Stomach (tissue), 8 donors: ENCODE measurements at regions not wholly inside any gene's neighbourhood (a gene's known extent, or its start where the extent isn't known, plus 50 kb on each side); places are given as distances from the start of the nearest gene placed in this dataset.
A peak's percentile ranks its signal among the peaks of the same experiment; 100 is the strongest.

Experiments used
- DNase-seq, 2 donors: peaks; one replicate each; pipeline versions ENCODE4 v3.0.0 to v3.0.0-alpha.2; 2013 to 2019
- H3K27ac ChIP-seq, 5 donors: fragments of 200-600 bp in 4 of 5; sonication (generic) in 4 of 5; one replicate each; pipeline ENCODE4 v1.5.1; 2013 to 2019; ENCODE audit warnings: mild to moderate bottlenecking in 1 of 5, moderate library complexity in 1 of 5
- H3K27me3 ChIP-seq, 3 donors: fragments of 200-600 bp; sonication (generic); one replicate each; pipeline ENCODE4 v1.5.1; 2017 to 2019; ENCODE audit warnings: mixed run types in 1 of 3
- H3K36me3 ChIP-seq, 4 donors: fragments of 200-600 bp; sonication (generic); 1 replicate in 3 of 4; 2 replicates in 1 of 4; pipeline ENCODE4 v1.5.1; 2016 to 2019
- H3K4me1 ChIP-seq, 4 donors: fragments of 200-600 bp; sonication (generic); one replicate each; pipeline ENCODE4 v1.5.1; 2016 to 2019
- H3K4me3 ChIP-seq, 4 donors: fragments of 200-600 bp; sonication (generic) in 3 of 4; one replicate each; pipeline ENCODE4 v1.5.1; 2016 to 2019; ENCODE audit warnings: mild to moderate bottlenecking in 1 of 4
- H3K9me3 ChIP-seq, 4 donors: fragments of 200-600 bp; sonication (generic); one replicate each; pipeline ENCODE4 v1.5.1; 2016 to 2019
- EP300 ChIP-seq: sonication (generic); formaldehyde crosslinking; IDR thresholded peaks from one replicate; pipeline ENCODE4 v1.6.1; 2017; ENCODE audit warnings: antibody characterized with exemption
- POLR2A ChIP-seq, 4 donors: fragments of 450-650 bp; IDR thresholded peaks; one replicate each; pipeline ENCODE4 v1.6.1; 2016; ENCODE audit warnings: antibody characterized with exemption in 4 of 4, control low read depth in 2 of 4, mild to moderate bottlenecking in 1 of 4, moderate library complexity in 1 of 4
- POLR2AphosphoS5 ChIP-seq, 3 donors: sonication (generic); formaldehyde crosslinking; IDR thresholded peaks; one replicate each; pipeline ENCODE4 v1.6.1; 2016; ENCODE audit warnings: antibody characterized with exemption in 3 of 3
- WGBS, 5 donors: extraction: QIAGEN DNeasy Blood & Tissue Kit in 3 of 5; methylation state at CpG; one replicate each; pipeline versions ENCODE4 v1.1.5 to v1.1.7; 2013 to 2018; 5-methylcytosine and 5-hydroxymethylcytosine counted together
- intact Hi-C: fragments of 100-400 bp; cut with DNase I; formaldehyde crosslinking; loops from one replicate; pipeline ENCODE4 v1.15.1; 2023; ENCODE audit warnings: low total_unique reads
- TF ChIP-seq, protein P1 (sequence below), 7 experiments: fragments of 450-650 bp in 4 of 7; fragments of 200-600 bp in 3 of 7; sonication (generic) in 3 of 7; IDR thresholded peaks; one replicate each; pipeline ENCODE4 v1.5.1; 2016 to 2019; ENCODE audit warnings: antibody characterized with exemption in 7 of 7, control low read depth in 2 of 7, mild to moderate bottlenecking in 1 of 7
- donor health status: healthy with polysubstance abuse.
- donor health status: Bipolar disorder and iron deficiency.
- donor health status: healthy.

GRCh38 chr2:142827170-142827569 lies 50.3 kb upstream of the KYNU start:
- intact Hi-C loops = no loop called here
- TF ChIP-seq POLR2AphosphoS5 (IDR thresholded peaks at IDR 0.05) = no peak
- H3K27ac ChIP-seq = no peak overlapping the region
- no peaks in the 10 kb centered on the region for H3K27me3 ChIP-seq
- no peak overlapping the region for H3K4me3 ChIP-seq
- H3K4me1 ChIP-seq = no peaks in the 10 kb centered on the region
- no peak for DNase-seq
- no peaks in the 10 kb centered on the region for H3K9me3 ChIP-seq
- WGBS, 5 donors = 95 to 99% (median 96%) methylated on average over 9 of the region's 9 CpGs
- H3K36me3 ChIP-seq = no peaks in the 10 kb centered on the region

DNA sequence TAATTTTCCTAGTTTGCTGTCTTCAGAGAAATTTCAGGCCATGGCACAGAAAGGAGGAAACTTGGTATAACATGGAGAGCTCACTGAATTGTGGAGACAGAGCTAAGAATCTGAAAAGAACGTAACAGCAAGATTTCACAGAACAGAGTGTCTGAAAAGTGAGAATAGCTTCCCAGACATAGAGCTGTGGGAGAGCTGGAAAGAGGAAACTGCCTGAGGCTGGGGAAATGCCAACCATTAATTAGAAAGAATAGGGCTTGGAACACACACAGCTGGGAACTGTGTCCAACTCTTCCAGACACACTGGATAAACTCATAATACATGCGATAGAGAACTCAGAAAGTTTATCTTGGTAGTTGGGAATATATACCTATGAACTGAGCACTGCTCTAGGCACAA lies 51.6 kb upstream of the KYNU start:
- peak in 1 of 2 donors; percentile 11 for DNase-seq
- H3K36me3 ChIP-seq = no peaks in the 10 kb centered on the region
- no peaks in the 10 kb centered on the region for H3K9me3 ChIP-seq
- intact Hi-C loops = no loop called here
- WGBS, 5 donors = 35 to 68% (median 59%) methylated on average over 2 of the region's 2 CpGs
- no peak overlapping the region for H3K27ac ChIP-seq
- H3K4me1 ChIP-seq = no peaks in the 10 kb centered on the region
- TF ChIP-seq POLR2AphosphoS5 (IDR thresholded peaks at IDR 0.05) = no peak
- TF ChIP-seq, protein P1, sequence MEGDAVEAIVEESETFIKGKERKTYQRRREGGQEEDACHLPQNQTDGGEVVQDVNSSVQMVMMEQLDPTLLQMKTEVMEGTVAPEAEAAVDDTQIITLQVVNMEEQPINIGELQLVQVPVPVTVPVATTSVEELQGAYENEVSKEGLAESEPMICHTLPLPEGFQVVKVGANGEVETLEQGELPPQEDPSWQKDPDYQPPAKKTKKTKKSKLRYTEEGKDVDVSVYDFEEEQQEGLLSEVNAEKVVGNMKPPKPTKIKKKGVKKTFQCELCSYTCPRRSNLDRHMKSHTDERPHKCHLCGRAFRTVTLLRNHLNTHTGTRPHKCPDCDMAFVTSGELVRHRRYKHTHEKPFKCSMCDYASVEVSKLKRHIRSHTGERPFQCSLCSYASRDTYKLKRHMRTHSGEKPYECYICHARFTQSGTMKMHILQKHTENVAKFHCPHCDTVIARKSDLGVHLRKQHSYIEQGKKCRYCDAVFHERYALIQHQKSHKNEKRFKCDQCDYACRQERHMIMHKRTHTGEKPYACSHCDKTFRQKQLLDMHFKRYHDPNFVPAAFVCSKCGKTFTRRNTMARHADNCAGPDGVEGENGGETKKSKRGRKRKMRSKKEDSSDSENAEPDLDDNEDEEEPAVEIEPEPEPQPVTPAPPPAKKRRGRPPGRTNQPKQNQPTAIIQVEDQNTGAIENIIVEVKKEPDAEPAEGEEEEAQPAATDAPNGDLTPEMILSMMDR (IDR thresholded peaks at IDR 0.05) = no peak
- no peak for TF ChIP-seq EP300
- no peak for TF ChIP-seq POLR2A (IDR thresholded peaks at IDR 0.05)
- no peak overlapping the region for H3K4me3 ChIP-seq
- H3K27me3 ChIP-seq = no peaks in the 10 kb centered on the region

DNA sequence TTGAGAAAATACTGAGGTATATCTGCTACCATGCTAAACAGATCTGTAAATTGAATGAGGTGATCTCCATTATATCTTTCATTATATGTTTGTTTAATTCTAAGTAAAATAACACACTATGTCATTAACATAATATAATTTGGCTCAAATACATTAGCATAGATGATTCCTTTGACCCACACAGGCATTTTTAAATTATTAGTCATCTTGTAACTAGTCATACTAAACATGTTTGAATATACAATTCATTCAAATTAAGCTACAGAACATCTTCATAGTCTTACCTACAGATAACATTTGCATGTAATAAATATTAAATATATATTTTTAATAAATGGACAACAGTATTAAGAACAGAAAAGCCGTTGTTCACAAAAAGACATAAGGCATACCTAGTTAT lies 52.7 kb upstream of the KYNU start:
- DNase-seq = no peak
- H3K4me1 ChIP-seq = no peaks in the 10 kb centered on the region
- no peak overlapping the region for H3K27ac ChIP-seq
- no peak overlapping the region for H3K4me3 ChIP-seq
- no peaks in the 10 kb centered on the region for H3K27me3 ChIP-seq
- H3K9me3 ChIP-seq = no peaks in the 10 kb centered on the region
- TF ChIP-seq POLR2A (IDR thresholded peaks at IDR 0.05) (no peak), POLR2AphosphoS5 (IDR thresholded peaks at IDR 0.05) (no peak), EP300 (no peak)
- TF ChIP-seq, protein P1 (IDR thresholded peaks at IDR 0.05) = no peak
- intact Hi-C loops = no loop called here
- H3K36me3 ChIP-seq = no peaks in the 10 kb centered on the region
- 68 to 93% (median 87%) methylated on average over 1 of the region's 1 CpG for WGBS, 5 donors

GRCh38 chr2:142822190-142822589 lies 55.3 kb upstream of the KYNU start:
- Histone ChIP-seq H3K27ac (no peak overlapping the region), H3K4me3 (no peak overlapping the region), H3K27me3 (no peaks in the 10 kb centered on the region), H3K4me1 (no peaks in the 10 kb centered on the region), H3K9me3 (no peaks in the 10 kb centered on the region), H3K36me3 (no peaks in the 10 kb centered on the region)
- DNase-seq = no peak
- intact Hi-C loops = no loop called here
- TF ChIP-seq EP300 = no peak
- no peak for TF ChIP-seq POLR2AphosphoS5 (IDR thresholded peaks at IDR 0.05)
- TF ChIP-seq POLR2A (IDR thresholded peaks at IDR 0.05) = no peak
- TF ChIP-seq, protein P1 (IDR thresholded peaks at IDR 0.05) = no peak
- 36 to 57% (median 47%) methylated on average over 3 of the region's 3 CpGs for WGBS, 5 donors

DNA sequence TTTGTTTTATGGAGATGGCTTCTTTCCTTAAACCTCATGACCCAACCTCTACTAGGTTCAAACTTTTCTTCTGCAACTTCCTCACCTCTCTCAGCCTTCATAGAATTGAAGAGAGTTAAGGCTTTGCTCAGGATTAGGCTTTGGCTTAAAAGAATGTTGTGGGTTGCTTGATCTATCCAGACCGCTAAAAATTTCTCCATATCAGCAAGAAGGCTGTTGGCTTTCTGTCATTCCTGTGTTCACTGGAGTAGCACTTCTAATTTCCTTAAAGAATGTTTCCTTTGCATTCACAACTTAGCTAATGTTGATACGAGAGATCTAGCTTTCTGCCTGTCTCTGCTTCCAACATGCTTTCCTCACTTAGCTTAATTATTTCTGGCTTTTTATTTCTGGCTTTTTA lies 58.1 kb upstream of the KYNU start:
- no peaks in the 10 kb centered on the region for H3K36me3 ChIP-seq
- 75 to 93% (median 87%) methylated on average over 2 of the region's 2 CpGs for WGBS, 5 donors
- H3K4me1 ChIP-seq = no peaks in the 10 kb centered on the region
- H3K9me3 ChIP-seq = no peaks in the 10 kb centered on the region
- intact Hi-C loops = no loop called here
- no peaks in the 10 kb centered on the region for H3K27me3 ChIP-seq
- no peak for DNase-seq
- no peak overlapping the region for H3K4me3 ChIP-seq
- TF ChIP-seq POLR2AphosphoS5 (IDR thresholded peaks at IDR 0.05) = no peak
- no peak overlapping the region for H3K27ac ChIP-seq
